Activated T-cell treated with anti-CD3 and anti-CD28 coated beads for 4 hours (primary cell): ENCODE measurements at regions not wholly inside any gene's neighbourhood (a gene's known extent, or its start where the extent isn't known, plus 50 kb on each side); places are given as distances from the start of the nearest gene placed in this dataset.

ENCODE experiments used
- DNase-seq: peaks from one replicate; pipeline ENCODE4 v3.0.0-alpha.2; 2020

DNA sequence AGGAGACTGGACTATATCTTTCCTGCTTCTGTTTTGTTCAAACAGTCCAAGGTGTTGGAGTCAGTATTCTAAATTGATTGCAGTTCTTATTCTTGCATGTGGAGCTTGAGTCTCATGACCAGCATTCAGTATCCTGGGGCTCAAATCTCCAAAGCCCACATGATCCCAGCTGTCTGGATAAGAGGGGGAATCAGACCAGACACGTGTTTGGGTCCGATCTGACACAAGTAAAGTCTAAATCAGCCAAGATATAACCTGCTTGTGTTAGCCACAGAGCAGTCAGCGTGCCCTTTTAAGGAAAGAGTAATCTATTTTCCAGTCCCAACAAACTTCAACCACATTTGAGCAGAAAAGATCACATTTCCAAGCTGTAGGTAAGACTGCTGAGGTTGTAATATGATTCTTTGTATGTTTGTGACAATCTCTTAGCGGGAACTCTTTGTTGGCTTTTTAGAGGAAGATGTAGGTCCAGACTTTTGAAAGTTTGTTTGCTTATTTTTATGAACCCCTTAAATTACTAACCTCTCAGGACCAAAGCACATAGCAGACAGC, 334.6 kb downstream of the SLC4A3 start:
- no peak for DNase-seq

DNA sequence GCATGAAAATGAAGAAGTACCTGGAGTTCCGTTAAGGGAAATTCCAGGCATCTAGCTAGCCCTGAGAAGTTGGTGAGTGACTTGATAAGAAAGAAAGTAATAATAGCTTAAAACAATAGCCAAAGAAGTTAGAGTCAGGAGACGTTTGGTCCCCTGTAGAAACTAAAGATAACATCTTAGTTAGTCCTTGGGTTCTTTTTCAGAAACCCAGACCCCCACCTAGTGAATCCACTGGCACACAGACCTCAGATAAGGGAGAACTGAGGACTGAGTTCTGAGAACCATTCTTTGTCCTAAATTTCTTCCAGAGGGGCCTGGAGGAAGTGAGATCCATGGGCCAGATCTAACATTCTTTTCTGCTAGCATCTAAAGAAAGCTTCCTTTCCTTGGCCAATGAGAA, 335.4 kb downstream of the SLC4A3 start:
- DNase-seq = no peak

DNA sequence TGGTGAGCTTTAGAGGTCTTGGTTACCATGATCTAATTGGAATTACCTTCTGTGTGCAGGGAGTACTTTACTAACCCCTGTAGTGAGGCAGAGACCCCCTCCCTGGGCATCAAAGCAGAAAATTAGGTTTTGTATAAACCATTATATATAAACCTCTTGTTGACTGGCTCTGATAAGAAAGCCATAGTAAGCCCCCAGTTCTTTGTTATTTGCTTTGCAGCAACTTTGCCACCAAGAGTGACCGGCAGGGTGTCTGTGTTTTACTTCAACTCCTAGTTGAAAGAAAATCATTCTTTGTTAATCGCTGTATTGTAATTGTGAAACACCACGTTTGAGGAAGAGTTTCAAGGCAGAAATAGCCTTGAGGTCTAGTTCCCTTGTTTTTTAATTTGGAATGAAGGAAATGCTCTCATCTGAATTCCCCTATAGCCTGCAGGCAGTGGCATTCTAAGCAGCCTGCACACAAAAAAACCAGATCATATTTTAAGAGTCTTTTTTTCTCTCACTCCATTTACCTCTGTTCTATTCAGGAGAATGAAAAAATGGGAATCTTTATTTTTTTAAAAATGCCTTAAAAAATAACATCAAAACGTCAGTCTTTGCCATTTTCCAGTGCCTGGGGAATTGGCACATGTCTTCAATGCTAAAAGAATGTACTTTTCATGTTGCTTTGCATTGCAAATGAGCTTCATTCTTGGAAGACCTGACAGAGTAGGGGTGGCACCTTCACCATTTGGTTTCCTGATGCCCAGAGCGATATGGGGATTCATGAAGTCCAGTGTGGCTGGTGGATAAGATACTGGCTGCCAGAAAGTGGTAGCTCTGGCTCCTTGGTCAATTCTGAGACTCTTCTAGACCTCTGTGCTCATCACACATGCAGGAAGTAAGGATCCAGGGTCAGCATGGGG, 338.1 kb downstream of the SLC4A3 start:
- no peak for DNase-seq

DNA sequence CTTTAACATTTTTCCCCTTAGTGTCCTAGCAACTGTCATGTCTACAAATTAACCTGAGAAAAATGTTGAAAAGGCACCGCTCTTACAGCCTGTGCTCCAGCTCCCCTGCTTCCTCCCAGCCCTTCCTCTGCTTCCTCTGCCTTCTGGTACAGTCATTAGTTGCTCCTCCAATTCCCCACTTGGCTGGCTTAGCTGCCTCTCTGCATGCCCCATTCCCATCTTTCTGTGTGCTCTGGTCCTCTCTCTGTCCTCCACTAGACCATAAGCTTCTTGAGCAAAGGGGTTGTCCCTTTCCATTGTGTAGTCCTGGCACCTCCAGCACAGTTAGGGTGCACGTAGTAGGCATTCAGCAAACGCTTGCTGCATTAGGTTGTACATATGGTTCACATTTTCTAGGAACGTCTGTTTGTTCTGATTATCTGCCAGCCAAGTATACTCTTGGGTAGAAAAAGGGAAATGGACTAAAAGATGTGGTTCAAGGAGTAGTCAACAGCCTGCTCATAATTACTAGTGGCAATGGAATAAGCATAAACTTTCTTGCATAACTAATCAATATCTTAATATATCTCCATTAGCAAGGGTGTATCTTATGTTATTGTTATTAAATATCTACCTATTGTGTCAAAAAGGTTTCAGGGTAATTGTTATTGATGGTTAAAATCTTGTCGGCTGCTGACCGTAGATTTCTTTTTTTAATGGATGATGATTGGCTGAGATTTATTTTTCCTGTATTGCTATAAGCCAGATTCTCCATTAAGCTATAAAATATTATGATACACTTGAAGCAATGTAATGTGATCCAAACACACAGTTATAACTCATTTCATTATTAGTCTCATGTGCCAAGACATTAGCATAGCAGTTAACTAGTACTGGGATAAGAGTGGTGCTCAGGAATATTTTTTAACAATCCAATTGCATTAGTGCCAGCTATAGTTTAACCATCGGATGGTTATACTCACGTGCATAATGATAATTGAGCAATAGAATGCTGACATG, 340.1 kb downstream of the SLC4A3 start:
- DNase-seq = no peak

DNA sequence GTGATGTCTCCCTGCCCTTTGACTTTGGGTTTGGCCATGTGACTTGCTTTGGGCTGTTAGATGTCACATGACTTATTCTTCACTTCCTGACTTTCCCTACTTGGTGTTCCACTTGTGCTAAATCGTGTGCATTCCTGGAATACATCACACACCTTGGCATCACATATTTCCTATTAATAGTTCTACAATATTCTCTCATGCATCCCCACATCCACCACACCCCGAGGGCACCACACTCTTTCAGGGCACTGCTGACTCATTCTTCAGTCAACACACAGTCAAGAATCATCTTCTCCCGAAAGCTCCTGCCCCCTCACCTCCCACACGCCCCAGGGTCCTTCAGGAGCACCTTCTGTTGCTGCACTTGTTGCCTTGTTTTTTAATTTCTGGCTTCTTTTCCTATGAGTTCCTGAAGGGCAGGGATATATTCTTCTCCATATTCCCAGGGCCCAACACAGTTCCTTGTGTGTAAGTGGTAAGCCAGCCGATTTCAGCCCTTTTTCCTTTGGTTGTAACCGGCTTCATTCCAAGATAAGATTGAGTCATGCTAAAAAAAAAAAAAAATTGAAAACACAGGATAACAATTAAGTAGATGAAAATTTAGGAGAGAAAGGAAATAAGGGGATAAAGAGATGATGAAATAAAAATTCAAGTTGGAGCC, 341.4 kb downstream of the SLC4A3 start:
- DNase-seq = no peak

DNA sequence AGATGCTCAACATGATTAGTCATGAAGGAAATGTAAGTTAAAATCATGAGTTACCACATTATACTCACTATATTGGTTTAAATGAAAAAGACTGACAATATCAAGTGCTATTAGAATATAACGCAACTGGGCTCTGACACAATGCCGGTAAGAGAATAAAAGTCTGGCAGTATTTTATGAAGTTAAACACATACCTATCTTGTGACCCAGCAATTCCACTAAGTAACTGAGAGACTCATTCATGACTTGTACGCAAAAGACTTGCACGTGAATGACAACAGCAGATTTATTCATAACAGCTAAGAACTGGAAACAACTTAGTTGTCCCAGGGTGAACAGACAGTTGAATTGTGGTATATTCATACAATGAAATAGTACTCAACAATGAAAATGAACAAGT, 342.1 kb downstream of the SLC4A3 start:
- DNase-seq = no peak

DNA sequence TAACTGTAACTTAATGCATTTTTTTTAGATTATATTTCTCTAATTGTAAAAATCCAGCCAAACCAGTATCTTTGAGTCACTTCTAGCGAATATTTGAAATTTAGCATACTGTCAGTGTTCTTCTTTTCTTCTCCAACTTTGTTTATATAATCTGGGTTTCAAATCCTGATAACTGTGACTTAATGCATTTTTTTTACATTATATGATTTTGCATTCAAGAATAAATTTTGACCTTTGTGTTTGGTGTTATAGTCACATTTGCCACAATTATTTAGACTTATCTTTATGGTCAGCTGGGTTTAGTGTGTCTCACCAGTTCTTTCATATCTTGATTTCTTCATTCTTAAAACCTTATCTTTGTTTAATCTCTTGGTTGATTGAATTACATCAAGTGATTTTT, 345.7 kb downstream of the SLC4A3 start:
- no peak for DNase-seq

DNA sequence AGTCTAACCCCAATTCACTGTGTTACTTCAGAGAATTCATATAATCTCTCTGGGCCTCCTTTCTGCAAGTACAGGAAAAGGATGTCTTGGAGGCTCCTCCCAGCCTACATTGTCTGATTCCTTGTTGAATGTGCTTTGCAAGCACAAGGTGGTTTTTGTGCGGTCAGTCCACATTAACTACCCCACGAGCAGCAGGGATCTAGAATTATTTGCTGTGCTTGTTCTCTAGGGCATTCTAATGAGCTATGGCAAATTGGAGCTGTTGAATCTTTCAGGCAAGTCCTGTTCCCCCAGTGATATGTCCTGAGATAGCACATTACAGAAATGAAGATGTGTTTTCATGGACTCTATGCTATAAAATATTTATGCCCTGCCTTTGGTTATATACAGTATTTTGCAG, 349.4 kb downstream of the SLC4A3 start:
- no peak for DNase-seq

DNA sequence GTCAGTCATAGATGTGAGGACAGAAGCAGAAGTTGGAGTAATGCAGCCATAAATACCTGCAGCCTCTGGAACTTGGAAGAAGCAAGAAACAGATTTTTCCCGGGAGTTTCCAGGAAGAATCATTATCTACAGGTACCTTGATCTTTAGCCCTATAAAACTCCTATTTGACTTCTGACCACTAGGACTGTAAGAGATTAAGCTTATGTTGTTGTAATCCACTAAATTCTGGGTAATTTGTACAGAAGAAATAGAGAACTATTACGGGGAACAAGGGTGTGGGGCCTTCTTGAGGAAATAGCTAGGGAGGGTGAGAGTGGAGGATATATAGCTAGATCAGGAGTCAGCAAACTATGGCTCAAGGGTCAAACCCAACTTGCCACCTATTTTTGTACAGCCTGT, 353.2 kb downstream of the SLC4A3 start:
- DNase-seq = no peak

DNA sequence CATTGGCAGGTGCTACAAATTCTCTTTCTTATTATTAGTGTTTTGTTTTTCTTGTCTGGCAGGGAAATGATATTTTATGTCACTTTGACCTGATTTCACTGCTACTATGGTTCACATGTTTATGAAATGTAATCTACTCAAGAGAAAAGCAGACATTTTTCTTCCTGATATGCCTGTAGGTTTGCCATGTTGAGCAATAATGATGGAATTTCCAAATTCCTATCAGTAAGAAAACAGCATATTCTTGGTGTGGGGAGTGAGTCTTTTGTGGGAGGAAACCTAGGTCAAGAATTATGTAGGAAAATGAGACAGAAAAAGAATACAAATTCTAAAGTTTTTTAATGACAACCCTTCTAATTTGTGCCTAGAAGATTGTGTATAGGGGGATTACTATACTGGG, 356.4 kb downstream of the SLC4A3 start:
- DNase-seq = no peak

DNA sequence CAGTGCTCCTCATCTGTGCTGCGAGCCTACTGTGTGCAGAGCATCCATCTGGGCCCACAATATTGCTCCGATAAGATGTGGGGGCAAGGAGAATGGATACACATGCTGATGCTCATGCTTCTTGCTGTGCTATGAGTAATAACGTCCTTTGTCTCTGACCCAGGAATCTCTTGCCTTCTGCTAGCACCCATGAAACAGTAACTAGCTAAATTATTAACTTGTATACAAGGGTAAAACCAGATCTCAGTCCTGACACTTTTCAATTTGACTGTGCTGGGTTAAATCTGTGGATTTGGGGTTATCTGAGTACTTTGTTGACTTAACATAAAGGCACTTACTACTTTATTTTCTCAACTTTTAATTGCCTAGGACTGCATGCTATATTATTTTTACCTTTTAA, 357.6 kb downstream of the SLC4A3 start:
- no peak for DNase-seq

DNA sequence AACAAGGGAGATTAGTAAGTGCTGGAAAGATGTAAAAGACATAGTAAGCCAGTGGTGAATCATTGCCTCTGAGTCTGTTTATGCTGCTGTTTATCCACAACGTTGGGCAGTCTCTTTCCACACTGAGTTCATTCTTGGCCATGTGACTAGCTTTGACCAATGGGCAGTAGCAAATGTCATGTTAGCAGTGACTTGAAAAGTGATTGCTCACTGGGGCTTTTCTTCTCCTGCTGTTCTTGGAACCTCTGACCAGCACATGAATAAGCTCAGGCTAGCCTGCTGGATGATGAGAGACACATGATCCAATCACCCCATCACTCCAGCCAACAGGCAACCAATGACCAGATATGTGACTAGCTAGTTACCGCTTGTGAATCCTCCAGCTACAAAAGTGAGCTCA, 360.4 kb downstream of the SLC4A3 start:
- DNase-seq = no peak

DNA sequence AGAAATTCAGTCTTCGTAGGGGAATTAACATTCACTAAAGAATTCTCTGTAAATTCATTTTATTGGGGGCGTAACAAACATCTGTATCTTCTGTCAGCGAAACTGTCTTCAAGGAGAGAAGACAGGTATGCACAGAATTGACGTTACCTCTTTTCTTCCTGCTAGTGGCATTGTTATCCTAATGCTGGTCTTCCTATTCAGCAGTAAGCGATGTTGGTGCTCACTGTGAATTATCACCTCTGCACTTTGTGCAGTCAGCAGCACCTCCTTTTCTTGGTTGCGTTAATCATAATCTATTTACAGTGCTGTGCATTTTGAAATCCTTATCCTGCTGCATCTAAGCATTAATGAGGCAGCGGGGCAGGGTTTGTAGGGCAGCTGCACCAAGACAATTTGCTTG, 362.3 kb downstream of the SLC4A3 start:
- DNase-seq = no peak

DNA sequence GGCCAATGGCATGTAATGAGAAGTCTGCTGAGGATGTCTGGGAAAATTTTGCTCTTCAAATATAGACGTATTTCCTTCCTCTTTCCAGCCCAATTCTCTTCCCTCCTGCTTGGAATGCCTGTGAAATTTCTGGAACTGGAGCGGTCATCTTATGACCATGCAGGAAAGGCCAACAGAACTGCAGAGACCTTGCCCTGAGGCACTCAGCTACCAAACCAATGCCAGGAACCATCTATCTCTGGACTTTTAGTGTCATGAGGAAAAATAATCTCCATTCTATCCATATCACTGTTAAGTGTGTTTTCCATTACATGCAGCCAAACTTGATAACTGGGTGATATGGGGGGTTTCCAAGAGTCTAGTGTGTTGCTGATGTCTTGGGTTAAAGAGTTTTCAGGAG, 363.7 kb downstream of the SLC4A3 start:
- DNase-seq = no peak

DNA sequence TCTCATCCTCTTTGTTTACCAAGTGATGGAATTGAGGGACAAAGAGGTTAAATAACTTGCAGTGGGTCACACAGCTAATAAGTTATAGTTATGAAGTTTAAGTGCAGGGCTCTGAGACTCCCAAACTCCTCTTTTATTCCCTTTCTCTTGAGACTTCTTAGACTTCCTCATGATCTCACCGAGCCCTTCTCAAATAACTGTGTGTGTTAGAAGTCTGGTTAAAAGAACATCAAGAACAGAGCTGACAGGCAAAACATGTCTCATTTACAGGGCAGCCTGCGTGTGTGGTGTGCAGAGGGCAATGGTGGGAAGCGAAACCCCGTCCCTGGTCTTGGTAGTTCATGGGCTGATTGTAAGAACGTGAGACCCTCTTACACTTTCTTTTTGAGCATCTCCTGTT, 368.0 kb downstream of the SLC4A3 start:
- no peak for DNase-seq

DNA sequence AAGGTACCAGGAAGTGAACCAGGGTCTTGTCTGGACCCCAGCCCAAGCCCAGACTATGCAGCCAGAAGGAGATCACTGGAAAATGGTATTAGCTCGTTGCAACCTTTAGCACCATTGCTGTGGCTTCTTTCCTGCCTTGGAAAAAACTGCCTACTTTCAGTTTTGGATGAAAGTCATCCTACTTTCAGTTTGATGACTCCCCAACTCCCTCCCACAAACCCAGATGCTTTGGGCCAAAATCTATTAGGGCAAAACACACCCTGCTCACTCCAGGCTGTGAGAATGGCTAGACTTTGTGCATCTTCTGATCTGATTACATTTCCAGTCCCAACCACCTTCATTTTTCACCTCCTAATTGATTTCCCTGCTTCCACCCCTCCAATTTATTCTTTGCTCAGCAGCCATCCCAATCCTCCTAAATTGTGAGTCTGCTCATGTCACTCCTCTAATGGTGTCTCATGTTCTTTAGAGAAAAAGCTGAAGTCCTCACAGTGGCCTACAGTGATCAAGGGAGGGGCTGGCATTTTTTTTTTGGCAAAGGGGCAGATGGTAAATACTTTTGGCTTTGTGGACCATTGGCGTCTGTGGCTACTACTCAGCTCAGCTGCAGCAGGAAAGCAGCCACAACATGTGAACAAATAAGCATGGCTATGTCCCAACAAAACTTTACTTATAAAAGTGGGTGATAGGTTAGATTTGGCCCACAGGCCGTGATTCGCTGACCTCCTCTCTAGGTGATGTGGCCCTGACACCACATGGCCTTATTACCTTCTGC, 368.7 kb downstream of the SLC4A3 start:
- no peak for DNase-seq

DNA sequence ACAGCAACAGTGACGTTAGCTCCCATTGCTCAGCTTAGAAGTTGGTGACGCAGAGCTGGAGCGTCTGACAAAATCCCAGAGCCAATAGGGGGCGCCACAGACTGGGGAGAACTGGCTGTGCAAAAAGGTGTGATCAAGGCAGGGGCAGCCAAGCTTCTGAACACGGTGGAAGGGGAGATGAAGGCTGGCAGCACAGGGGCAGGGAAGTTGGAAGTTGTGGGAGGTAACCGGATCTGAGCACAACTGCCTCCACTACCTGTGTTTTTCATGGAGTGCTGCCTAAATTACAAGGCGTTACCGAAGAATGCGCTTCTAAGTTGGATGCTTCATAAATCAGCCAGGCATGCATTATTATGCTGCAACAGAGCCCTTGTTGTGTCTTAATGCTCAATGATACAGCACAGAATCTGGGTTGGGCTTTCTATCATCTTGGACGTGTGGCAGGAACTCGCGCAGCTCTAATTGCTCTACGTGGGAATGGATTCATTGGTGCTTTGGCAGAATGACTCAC, 370.0 kb downstream of the SLC4A3 start:
- no peak for DNase-seq

DNA sequence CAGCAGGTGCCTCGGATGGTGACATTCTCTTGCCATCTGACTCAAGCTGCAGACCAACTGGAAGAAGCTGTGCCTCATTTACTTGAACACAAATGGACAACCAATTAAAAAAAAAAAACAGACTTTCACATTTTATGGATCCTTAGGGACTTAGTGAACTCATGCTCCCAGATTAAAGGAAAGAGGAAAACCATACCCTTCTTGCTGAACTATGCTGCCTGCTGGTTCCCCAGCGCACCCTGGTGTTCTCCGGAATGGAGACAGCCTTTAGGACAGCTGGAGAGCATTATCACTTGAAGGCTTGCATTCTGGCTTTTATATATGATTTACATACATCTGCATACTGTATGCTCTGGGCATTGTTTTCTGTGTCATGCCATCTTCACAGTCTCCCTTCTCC, 370.7 kb downstream of the SLC4A3 start:
- no peak for DNase-seq

DNA sequence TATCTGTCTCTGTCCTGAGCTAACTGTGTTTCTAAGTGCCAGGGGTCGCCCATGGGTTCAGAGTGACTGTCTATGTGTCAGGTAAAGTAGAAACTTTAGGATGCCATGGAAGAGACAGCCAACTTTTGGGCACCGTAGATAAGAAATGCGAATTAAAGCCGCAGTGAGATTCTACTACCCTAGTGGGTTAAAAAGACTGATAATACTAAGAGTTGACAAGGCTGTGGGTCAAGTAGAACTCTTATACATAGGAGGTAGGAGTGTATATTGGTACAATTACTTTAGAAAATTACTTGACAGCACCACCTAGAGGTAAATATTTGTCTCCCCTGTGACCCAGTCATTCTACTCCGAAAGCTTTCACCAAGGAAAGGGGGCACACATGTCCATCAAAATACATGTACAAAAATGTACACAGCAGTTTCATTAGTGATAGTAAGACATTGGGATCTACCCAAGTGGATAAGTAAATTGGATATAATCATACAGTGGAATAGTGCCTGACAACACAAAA, 371.3 kb downstream of the SLC4A3 start:
- no peak for DNase-seq

DNA sequence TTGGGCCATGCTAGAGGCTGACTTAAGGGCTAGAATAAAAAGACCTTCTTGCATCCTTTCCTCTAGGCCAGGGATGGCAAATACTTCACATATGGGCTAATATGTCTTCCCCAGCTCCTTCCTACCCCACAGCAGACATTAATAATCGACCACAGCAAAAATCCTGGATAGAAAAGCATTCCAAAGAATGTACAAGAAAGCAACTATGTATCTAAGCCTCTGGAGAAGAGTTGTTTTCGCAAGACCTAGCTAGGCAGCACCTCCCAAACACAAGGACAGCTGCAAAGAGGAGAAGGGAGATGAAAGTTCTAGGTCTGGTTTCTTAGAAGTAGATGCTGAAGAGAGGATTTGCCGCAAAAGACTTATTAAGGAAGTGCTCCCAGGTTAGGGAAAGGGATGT, 372.6 kb downstream of the SLC4A3 start:
- DNase-seq = no peak

DNA sequence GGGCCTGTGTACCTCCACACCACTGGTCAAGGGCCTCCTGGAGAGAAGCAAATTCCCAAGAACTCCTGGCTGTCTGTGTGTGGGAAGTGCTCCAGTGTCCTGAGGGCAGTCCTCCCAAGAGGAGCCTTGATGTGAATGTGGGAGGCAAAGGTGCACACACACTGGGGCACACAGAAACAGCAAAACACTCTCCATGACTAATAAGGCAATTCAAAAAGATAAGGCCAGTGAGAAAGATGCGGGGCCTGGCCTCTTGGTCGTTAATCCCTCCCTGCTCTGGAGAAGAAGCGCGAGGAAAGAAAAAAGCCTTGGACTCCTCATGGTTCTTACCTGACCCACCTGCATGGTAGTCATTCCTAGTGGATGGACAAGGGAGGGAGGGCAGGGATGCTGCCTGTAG, 373.2 kb downstream of the SLC4A3 start:
- DNase-seq = no peak

DNA sequence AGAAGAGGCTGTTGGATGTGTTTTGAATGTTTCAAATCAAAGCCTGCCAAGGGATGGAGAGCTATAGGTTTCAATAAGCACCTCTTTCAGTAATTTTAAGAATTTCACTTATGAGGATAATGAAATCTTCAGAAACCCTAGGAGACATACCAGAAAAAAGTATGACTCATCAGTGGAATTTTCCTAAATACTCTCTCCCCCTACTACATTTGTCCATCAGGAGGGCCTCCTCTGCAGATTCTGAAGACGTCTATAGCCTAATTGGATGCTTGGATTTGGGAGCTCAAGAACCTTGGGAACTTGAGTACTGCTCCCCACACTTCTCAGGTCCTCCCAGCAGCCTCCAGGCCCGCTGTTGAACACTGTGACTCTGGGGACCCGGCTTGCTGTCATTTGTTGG, 374.3 kb downstream of the SLC4A3 start:
- DNase-seq = no peak
